NCI-H146 treated with DMSO at 0.1 percent for 48 hours (cell line): ENCODE measurements at regions not wholly inside any gene's neighbourhood (a gene's known extent, or its start where the extent isn't known, plus 50 kb on each side); places are given as distances from the start of the nearest gene placed in this dataset.

Source experiments
- DNase-seq: peaks from one replicate; lab custom pipeline; 2025; ENCODE audit not compliant: unreplicated experiment; lab: John Stamatoyannopoulos, UW

- DNase-seq, result no peak
Observed at GRCh38 chr12:5223881-5224280, 180.2 kb downstream of the KCNA5 start.

DNA sequence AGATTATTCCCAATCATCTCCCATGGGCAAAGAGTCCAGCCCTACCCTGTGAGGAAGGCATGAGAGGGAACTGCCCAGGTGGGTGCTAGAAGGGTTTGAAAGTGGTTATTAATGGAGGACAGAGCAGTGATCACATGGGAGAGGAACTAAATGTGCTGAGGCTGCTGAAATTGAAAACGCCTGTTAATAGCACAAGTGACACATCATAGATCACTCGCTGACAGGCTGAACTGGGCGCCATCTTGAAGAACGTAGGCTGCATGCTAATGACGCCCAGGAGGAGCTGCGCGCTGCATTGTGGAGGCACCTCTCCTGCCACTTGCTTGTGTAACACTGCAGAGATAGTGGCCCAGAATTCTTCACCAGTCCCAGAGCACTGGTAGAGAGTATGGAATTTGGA lies 182.9 kb downstream of the KCNA5 start:
- no peak for DNase-seq

DNA sequence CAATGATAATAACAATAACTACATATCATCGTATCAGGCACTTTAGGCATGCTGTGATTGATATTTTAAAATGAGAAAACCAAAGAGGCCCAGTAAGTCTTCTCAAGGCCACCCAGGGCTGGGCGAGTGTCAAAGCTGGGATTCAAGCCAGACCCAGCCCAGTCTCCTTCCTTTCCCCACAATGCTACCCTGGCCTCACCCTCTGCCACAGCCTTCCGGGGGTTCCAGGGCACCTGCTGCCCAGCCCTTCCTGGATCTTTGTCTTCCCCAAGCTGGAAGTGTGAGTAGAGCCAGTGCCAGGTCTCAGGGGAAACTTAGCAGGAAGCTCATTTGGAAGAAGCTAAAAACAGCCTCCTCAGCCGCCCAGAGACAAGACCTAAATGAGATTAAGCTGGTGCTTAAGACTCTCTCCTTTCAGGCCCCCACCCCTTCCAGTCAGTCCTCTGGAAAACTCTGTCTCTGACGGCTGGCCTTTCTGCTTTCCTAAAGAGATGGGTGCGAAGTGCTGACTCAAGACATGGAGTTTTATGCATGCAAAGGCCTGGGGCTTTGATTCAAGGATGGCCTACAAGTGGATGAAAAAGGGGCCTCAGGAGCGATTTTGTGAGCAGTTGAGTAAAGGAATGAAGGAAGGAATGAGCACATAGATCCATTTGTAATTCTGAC lies 184.2 kb downstream of the KCNA5 start:
- no peak for DNase-seq

GRCh38 chr12:5230156-5230555 lies 186.5 kb downstream of the KCNA5 start:
- DNase-seq, result no peak

- no peak for DNase-seq
Observed at GRCh38 chr12:5230861-5231260, 187.2 kb downstream of the KCNA5 start.

GRCh38 chr12:5232291-5232690 lies 188.6 kb downstream of the KCNA5 start:
- peak; percentile 98 for DNase-seq

DNA sequence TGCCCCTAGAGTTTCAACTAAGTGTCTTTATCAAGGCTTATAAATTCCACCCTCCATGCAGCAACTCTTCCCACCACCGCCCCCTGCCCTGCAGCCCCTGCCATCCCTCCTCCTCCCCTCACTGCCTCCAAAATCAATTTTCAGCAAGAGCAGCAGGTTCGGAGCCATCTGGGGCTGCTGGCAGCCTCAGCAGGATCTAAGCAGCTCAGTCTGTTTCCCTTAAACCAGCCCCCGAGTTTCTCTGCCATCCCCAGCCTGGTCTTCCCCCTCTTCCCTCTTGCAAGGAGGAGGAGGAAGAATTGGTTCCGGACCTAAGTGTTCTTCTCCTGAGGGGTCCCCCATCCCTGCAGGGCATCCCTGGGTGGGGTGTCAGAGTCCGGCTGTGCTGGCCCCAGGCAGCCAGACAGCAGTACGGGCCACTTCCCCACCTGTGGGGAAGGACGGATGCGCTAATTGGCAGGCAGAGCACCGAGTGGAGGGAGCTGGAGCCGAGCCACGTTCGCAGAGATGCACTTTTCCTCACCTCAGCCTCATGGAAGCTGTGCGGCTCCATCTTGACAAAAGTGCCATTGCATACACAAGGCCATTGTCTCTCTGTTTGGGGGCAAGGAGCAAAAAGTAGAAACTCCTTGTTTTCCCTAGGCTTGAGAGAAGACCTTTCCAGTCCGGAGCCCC lies 189.3 kb downstream of the KCNA5 start:
- peak; percentile 80 for DNase-seq

GRCh38 chr12:5236022-5236640 lies 192.5 kb downstream of the KCNA5 start:
- no peak for DNase-seq

GRCh38 chr12:5242440-5242839 lies 189.5 kb upstream of the NTF3 start:
- DNase-seq, result no peak

- DNase-seq, result peak; percentile 27
Observed at GRCh38 chr12:5243014-5243413, 188.9 kb upstream of the NTF3 start.

DNA sequence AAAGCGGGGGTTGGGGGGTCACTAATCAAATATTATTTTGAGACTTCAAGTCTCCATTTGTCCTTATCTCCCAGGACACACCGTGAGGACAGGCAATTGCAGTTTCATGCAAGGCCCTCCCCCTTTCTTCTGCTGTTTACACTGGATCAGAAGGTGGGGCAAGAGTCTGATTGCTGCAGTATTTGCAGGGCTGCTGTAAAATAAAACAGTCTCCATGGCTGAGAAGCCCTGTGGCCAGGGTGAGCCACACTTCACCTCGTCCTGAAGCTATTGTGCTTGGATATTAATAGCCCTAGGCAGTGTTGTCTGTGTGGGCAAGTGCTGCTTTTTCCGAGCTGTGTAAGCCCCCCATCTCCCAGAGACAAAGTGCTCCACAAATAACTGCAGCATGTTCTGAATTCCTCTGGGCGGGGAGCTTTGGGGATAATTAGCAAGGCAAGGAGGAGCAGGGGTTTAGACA lies 187.4 kb upstream of the NTF3 start:
- DNase-seq, result peak; percentile 96

DNA sequence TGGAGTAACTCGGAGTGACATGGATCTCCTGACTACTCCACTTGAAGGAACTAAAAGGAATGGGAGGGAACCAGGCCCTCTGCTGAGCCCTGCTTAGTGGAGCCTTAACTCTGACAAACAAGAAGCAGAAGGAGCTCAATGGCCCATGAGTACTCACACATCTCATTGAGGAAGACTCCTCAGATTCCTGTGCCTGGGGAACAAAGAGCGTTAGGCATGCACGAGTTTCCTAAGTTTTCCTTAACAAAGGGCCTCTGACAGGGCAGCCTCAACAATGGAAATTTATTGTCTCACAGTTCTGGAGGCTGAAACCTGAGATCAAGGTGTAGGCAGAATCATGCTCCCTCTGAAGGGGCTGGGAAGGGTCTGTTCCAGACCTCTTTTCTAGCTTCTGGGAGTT lies 185.7 kb upstream of the NTF3 start:
- DNase-seq, result no peak

DNA sequence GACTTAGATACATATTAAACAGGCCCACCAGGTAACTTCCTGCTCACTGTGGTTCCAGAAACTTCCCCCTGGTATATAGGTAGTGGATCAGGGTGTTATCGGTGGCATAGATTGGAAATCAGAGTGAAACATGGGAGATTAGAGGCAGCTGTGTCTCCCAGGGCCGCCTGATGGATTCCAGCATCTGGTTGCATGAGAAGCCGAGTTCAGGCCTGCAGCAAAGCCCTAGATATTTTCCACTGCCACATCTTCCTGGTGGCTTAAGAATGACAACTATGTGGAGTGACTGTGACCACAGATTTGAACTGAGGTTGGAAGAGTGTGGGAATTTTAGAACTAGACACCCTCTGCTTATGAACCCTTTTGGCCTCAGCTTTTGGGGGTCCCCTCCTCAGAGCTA lies 184.8 kb upstream of the NTF3 start:
- no peak for DNase-seq

DNA sequence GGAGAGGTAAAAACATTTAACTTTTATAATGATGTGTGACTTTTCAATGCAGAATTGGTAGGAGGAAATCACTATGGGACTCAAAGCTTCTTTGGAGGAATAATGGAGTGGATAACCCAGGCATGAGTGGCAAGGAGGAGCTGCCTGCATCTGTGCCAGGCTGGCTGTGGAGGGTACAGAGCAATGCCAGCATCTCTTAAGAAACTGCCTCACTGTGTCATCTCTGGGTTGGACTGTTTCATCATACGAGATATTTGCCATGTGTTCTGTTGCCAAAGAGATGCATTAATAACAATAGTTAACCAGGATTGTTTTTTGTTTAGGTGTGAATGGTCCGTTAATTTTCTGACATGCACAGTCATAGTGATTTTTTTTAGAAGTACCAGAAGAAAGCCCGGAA lies 183.7 kb upstream of the NTF3 start:
- DNase-seq, result no peak

DNA sequence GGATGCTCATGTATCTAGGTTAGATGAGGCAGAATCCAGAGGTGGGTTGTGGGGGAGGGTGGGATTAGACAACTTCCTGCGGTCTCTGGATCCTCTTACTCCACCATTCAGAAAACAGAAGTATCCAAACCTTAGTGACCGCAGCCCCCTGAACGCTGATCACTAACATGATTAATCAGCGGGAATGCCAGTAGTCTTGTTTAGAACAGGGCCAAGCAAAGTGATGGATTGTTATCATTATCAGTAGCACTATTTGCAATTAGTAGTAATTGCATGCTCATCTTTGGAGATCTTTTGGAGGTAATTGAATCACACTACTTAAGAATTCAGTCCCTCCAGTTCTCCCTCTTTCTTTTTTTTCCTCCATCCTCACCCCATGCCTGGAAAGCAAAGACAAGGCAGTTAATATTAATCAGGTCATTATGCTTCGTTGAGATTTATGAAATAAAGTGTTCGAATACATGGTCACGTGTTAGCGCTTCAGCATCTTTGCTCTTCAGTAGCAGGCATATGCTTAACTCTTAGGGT lies 182.8 kb upstream of the NTF3 start:
- no peak for DNase-seq

DNA sequence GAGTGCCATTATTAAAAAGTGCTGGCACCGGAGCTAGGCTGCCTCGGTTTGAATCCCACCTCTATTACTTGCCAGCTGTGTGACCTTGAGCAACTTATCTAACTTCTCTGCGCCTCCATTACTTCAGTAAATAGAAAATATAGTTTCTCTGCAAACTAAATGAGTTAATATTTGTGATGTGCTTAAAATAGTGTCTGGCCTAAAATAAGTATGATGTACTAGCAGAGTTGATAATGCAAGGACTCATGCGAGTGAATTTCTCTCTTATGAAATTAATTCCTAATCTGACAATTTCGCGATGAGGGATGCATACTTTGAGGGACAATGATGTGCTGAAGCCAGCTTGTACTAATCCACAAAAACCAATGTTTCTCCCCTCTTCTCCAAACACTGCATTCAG lies 180.8 kb upstream of the NTF3 start:
- no peak for DNase-seq

DNA sequence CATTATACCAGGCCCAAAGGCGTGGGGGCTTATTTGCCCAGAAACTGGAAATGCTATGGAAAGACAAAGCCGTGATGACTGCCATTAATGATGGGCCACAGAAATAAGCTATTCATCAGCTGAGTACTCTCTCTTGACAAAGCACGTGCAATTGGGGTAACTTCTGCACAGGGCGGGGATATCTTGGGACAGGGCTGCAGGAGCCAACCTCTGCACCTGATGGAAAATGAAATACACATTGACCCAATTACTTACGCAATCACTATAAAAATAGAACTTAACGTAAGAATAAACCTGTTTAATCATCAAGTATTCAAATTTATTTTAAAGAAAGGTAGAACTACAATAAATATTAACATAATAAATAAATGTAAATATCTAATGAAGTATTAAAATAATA lies 180.1 kb upstream of the NTF3 start:
- DNase-seq, result no peak

GRCh38 chr12:5254703-5255102 lies 177.2 kb upstream of the NTF3 start:
- DNase-seq, result no peak

- DNase-seq, result no peak
Observed at GRCh38 chr12:5257763-5258495, 174.0 kb upstream of the NTF3 start.

- DNase-seq, result no peak
Observed at GRCh38 chr12:5258498-5258897, 173.4 kb upstream of the NTF3 start.

DNA sequence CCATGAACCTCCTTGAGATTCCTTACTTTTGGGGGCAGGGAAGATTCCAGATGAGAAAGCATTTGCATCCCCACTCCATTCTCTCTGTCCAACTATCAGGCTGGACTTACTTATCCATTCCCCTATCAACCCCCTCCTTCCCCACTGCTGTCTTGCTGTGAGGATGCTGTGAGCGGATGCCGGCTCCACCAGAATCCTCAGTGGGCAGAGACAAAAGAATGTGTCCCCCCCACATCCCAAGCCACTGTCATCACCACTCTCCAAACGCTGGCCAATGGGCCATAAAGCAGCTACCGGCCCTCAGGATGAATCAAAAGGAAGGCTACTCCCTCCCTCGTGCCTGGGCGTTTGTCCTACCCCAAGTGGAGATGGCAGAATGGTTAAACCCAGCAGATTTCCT lies 173.0 kb upstream of the NTF3 start:
- no peak for DNase-seq

DNA sequence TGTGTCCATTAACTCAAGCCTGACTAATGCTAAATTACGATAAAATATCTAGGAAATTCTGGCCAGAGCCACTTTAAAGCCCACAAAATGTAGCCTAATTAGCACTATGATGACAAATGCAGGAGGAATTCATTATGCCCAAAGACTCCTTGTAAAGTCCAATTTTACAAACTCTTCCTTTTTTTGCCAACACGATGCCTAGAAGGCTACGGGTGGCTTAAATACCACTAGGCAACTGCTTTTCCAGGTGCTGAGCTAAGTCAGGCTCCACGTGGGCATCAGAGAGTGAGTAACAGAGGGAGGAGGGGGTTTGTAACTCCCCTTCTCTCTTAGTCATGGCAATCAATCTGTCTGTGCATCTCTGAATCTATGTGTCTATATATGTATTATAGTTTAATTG lies 172.4 kb upstream of the NTF3 start:
- DNase-seq, result no peak
